ENCODE measurements at regions not wholly inside any gene's neighbourhood (a gene's known extent, or its start where the extent isn't known, plus 50 kb on each side); places are given as distances from the start of the nearest gene placed in this dataset.

DNA sequence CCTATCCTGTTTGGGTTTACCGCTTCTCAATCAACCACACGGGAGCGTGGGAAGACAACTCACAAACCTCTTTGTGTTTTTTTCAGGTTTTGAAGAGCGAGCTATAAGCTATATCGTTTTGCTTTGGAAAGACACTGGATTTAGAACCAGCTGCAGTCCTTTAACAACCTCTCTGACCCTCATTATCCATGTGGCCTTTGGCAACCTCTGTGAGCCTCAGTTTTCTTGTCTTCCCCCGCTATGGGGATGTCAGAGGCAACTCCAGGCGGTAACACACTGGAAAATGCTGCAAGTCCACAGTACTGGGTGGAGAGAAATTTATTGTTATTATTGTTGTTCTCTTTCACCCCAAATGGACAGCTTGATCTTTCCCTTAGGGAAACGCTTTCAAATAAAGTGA is 100.0 kb downstream of the ETS2 start:
- no peaks in the 10 kb centered on the region for H3K27me3 ChIP-seq (ENCODE audit: control insufficient read depth, insufficient read depth, low read length)
- no peak overlapping the region for H3K27ac Mint-ChIP-seq
- H3K36me3 ChIP-seq (ENCODE audit: control insufficient read depth, insufficient read depth, low read length) = no peaks in the 10 kb centered on the region
- DNase-seq = no peak
- H3K4me3 ChIP-seq (ENCODE audit: low read length) = no peak overlapping the region
- H3K4me1 ChIP-seq (ENCODE audit: control insufficient read depth, insufficient read depth, low read length) = no peaks in the 10 kb centered on the region
- no peaks in the 10 kb centered on the region for H3K36me3 Mint-ChIP-seq
- H3K9me3 ChIP-seq (ENCODE audit: control insufficient read depth, insufficient read depth, low read length) = no peaks in the 10 kb centered on the region
- intact Hi-C loops (cut with micrococcal nuclease) = no loop called here
- WGBS (ENCODE audit: insufficient coverage) = 91% methylated on average over 8 of the region's 8 CpGs
- ATAC-seq = no peak
- no peak overlapping the region for H3K27ac ChIP-seq (ENCODE audit: low read length)
- peaks cover 0 to 6% of the 10 kb centered on the region in 2 donors for H3K27me3 Mint-ChIP-seq (ENCODE audit: low read depth in 2 of 2)
- H3K9me3 Mint-ChIP-seq = no peaks in the 10 kb centered on the region
- no peak overlapping the region for H3K4me3 Mint-ChIP-seq
- TF ChIP-seq, protein P1, sequence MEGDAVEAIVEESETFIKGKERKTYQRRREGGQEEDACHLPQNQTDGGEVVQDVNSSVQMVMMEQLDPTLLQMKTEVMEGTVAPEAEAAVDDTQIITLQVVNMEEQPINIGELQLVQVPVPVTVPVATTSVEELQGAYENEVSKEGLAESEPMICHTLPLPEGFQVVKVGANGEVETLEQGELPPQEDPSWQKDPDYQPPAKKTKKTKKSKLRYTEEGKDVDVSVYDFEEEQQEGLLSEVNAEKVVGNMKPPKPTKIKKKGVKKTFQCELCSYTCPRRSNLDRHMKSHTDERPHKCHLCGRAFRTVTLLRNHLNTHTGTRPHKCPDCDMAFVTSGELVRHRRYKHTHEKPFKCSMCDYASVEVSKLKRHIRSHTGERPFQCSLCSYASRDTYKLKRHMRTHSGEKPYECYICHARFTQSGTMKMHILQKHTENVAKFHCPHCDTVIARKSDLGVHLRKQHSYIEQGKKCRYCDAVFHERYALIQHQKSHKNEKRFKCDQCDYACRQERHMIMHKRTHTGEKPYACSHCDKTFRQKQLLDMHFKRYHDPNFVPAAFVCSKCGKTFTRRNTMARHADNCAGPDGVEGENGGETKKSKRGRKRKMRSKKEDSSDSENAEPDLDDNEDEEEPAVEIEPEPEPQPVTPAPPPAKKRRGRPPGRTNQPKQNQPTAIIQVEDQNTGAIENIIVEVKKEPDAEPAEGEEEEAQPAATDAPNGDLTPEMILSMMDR (IDR thresholded peaks at IDR 0.05) = no peak
- H3K4me1 Mint-ChIP-seq = no peaks in the 10 kb centered on the region

- no peaks in the 10 kb centered on the region for H3K4me1 Mint-ChIP-seq
- no peaks in the 10 kb centered on the region for H3K4me1 ChIP-seq (ENCODE audit: control insufficient read depth, insufficient read depth, low read length)
- H3K9me3 ChIP-seq (ENCODE audit: control insufficient read depth, insufficient read depth, low read length) = no peaks in the 10 kb centered on the region
- H3K27me3 ChIP-seq (ENCODE audit: control insufficient read depth, insufficient read depth, low read length) = no peaks in the 10 kb centered on the region
- no peak overlapping the region for H3K4me3 ChIP-seq (ENCODE audit: low read length)
- intact Hi-C loops (cut with micrococcal nuclease) = no loop called here
- WGBS (ENCODE audit: insufficient coverage) = 67% methylated on average over 1 of the region's 4 CpGs
- H3K36me3 Mint-ChIP-seq = no peaks in the 10 kb centered on the region
- no peaks in the 10 kb centered on the region for H3K9me3 Mint-ChIP-seq
- no peak overlapping the region for H3K4me3 Mint-ChIP-seq
- no peak overlapping the region for H3K27ac Mint-ChIP-seq
- peaks cover 0 to 6% of the 10 kb centered on the region in 2 donors for H3K27me3 Mint-ChIP-seq (ENCODE audit: low read depth in 2 of 2)
- TF ChIP-seq, protein P1 (IDR thresholded peaks at IDR 0.05) = no peak
- no peak overlapping the region for H3K27ac ChIP-seq (ENCODE audit: low read length)
- DNase-seq (no peak), ATAC-seq (no peak)
- no peaks in the 10 kb centered on the region for H3K36me3 ChIP-seq (ENCODE audit: control insufficient read depth, insufficient read depth, low read length)
These were observed 99.6 kb downstream of the ETS2 start for GRCh38 chr21:38905328-38905727.

- no peak overlapping the region for H3K4me3 ChIP-seq (ENCODE audit: low read length)
- no peaks in the 10 kb centered on the region for H3K36me3 Mint-ChIP-seq
- ATAC-seq (no peak), DNase-seq (no peak)
- H3K36me3 ChIP-seq (ENCODE audit: control insufficient read depth, insufficient read depth, low read length) = no peaks in the 10 kb centered on the region
- intact Hi-C loops (cut with micrococcal nuclease) = no loop called here
- H3K27ac Mint-ChIP-seq = no peak overlapping the region
- no peaks in the 10 kb centered on the region for H3K27me3 ChIP-seq (ENCODE audit: control insufficient read depth, insufficient read depth, low read length)
- H3K4me3 Mint-ChIP-seq = no peak overlapping the region
- H3K9me3 Mint-ChIP-seq = no peaks in the 10 kb centered on the region
- no peak overlapping the region for H3K27ac ChIP-seq (ENCODE audit: low read length)
- WGBS (ENCODE audit: insufficient coverage) = 92% methylated on average over 11 of the region's 13 CpGs
- no peaks in the 10 kb centered on the region for H3K9me3 ChIP-seq (ENCODE audit: control insufficient read depth, insufficient read depth, low read length)
- TF ChIP-seq, protein P1 (IDR thresholded peaks at IDR 0.05) = no peak
- H3K4me1 Mint-ChIP-seq = no peaks in the 10 kb centered on the region
- H3K27me3 Mint-ChIP-seq (ENCODE audit: low read depth in 2 of 2) = peaks cover 6% of the 10 kb centered on the region in 2 donors
- no peaks in the 10 kb centered on the region for H3K4me1 ChIP-seq (ENCODE audit: control insufficient read depth, insufficient read depth, low read length)
These were observed 98.0 kb downstream of the ETS2 start for GRCh38 chr21:38903690-38904139.
